ENCODE measurements at regions not wholly inside any gene's neighbourhood (a gene's known extent, or its start where the extent isn't known, plus 50 kb on each side); places are given as distances from the start of the nearest gene placed in this dataset.

- Histone ChIP-seq H3K79me2 (ENCODE audit: control insufficient read depth, insufficient read depth, low read length) (no peaks in the 10 kb centered on the region), H3K4me3 (ENCODE audit: control insufficient read depth in 2 of 3, extremely low read depth in 1 of 3, insufficient read depth in 2 of 3, low read depth in 1 of 3, low read length in 3 of 3) (no peak overlapping the region), H3K9me3 (ENCODE audit: control insufficient read depth, low read depth, low read length) (peaks cover 3% of the 10 kb centered on the region), H3K4me2 (ENCODE audit: control insufficient read depth, extremely low read depth, insufficient read depth, low read depth, low read length) (no peak overlapping the region), H3K9ac (ENCODE audit: control insufficient read depth, extremely low read depth, insufficient read depth, low read length) (no peak overlapping the region), H2AFZ (ENCODE audit: control insufficient read depth, low read length) (no peak overlapping the region), H3K4me1 (ENCODE audit: control insufficient read depth, extremely low read depth, insufficient read depth, low read length) (no peaks in the 10 kb centered on the region), H3K27me3 (ENCODE audit: control insufficient read depth, extremely low read depth, insufficient read depth, low read length) (no peaks in the 10 kb centered on the region), H4K20me1 (ENCODE audit: control insufficient read depth, extremely low read depth, insufficient read depth, low read length) (no peaks in the 10 kb centered on the region), H3K9me1 (ENCODE audit: control insufficient read depth, extremely low read depth, insufficient read depth, low read length) (no peaks in the 10 kb centered on the region), H3K27ac (ENCODE audit: control insufficient read depth, insufficient read depth, low read length) (no peak overlapping the region), H3K36me3 (ENCODE audit: control insufficient read depth in 2 of 2, extremely low read depth in 1 of 2, insufficient read depth in 2 of 2, low read length in 2 of 2) (no peaks in the 10 kb centered on the region)
- dilution Hi-C loops (cut with MboI; ENCODE audit: extremely low pct_ligation_motif_present, low sequenced_read_pairs) = no loop called here
- no peak for DNase-seq (ENCODE audit: low read depth, low spot score)
- no peak for FAIRE-seq
- TF ChIP-seq, protein P1, sequence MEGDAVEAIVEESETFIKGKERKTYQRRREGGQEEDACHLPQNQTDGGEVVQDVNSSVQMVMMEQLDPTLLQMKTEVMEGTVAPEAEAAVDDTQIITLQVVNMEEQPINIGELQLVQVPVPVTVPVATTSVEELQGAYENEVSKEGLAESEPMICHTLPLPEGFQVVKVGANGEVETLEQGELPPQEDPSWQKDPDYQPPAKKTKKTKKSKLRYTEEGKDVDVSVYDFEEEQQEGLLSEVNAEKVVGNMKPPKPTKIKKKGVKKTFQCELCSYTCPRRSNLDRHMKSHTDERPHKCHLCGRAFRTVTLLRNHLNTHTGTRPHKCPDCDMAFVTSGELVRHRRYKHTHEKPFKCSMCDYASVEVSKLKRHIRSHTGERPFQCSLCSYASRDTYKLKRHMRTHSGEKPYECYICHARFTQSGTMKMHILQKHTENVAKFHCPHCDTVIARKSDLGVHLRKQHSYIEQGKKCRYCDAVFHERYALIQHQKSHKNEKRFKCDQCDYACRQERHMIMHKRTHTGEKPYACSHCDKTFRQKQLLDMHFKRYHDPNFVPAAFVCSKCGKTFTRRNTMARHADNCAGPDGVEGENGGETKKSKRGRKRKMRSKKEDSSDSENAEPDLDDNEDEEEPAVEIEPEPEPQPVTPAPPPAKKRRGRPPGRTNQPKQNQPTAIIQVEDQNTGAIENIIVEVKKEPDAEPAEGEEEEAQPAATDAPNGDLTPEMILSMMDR (optimal IDR thresholded peaks at IDR 0.05 in 1 of 3, IDR thresholded peaks at IDR 0.05 in 1 of 3, conservative IDR thresholded peaks at IDR 0.05 in 1 of 3; ENCODE audit: extremely low read depth in 1 of 3, insufficient read depth in 2 of 3, low read length in 3 of 3) = no peak
- no peak for TF ChIP-seq EZH2 (IDR thresholded peaks at IDR 0.05; ENCODE audit: low read length)
These were observed 144.5 kb upstream of the SLC24A3 start for GRCh38 chr20:19067986-19068385.

GRCh38 chr20:19070026-19070425 is 142.4 kb upstream of the SLC24A3 start:
- no peak overlapping the region for H3K9ac ChIP-seq (ENCODE audit: control insufficient read depth, extremely low read depth, insufficient read depth, low read length)
- no peak overlapping the region for H3K4me3 ChIP-seq (ENCODE audit: control insufficient read depth in 2 of 3, extremely low read depth in 1 of 3, insufficient read depth in 2 of 3, low read depth in 1 of 3, low read length in 3 of 3)
- H2AFZ ChIP-seq (ENCODE audit: control insufficient read depth, low read length) = no peak overlapping the region
- H3K36me3 ChIP-seq (ENCODE audit: control insufficient read depth in 2 of 2, extremely low read depth in 1 of 2, insufficient read depth in 2 of 2, low read length in 2 of 2) = no peaks in the 10 kb centered on the region
- no peaks in the 10 kb centered on the region for H3K9me1 ChIP-seq (ENCODE audit: control insufficient read depth, extremely low read depth, insufficient read depth, low read length)
- H3K4me1 ChIP-seq (ENCODE audit: control insufficient read depth, extremely low read depth, insufficient read depth, low read length) = no peaks in the 10 kb centered on the region
- no peak overlapping the region for H3K4me2 ChIP-seq (ENCODE audit: control insufficient read depth, extremely low read depth, insufficient read depth, low read depth, low read length)
- DNase-seq (ENCODE audit: low read depth, low spot score) = no peak
- TF ChIP-seq, protein P1 (optimal IDR thresholded peaks at IDR 0.05 in 1 of 3, IDR thresholded peaks at IDR 0.05 in 1 of 3, conservative IDR thresholded peaks at IDR 0.05 in 1 of 3; ENCODE audit: extremely low read depth in 1 of 3, insufficient read depth in 2 of 3, low read length in 3 of 3) = no peak
- no peak for TF ChIP-seq EZH2 (IDR thresholded peaks at IDR 0.05; ENCODE audit: low read length)
- no peaks in the 10 kb centered on the region for H3K27me3 ChIP-seq (ENCODE audit: control insufficient read depth, extremely low read depth, insufficient read depth, low read length)
- no peaks in the 10 kb centered on the region for H3K79me2 ChIP-seq (ENCODE audit: control insufficient read depth, insufficient read depth, low read length)
- dilution Hi-C loops (cut with MboI; ENCODE audit: extremely low pct_ligation_motif_present, low sequenced_read_pairs) = no loop called here
- H3K27ac ChIP-seq (ENCODE audit: control insufficient read depth, insufficient read depth, low read length) = no peak overlapping the region
- no peak for FAIRE-seq
- H4K20me1 ChIP-seq (ENCODE audit: control insufficient read depth, extremely low read depth, insufficient read depth, low read length) = no peaks in the 10 kb centered on the region
- peaks cover 2% of the 10 kb centered on the region for H3K9me3 ChIP-seq (ENCODE audit: control insufficient read depth, low read depth, low read length)
